GM23338 (cell line): ENCODE measurements at regions not wholly inside any gene's neighbourhood (a gene's known extent, or its start where the extent isn't known, plus 50 kb on each side); places are given as distances from the start of the nearest gene placed in this dataset.

ENCODE experiments used
- ATAC-seq: fragments of 200-7000 bp; cut with Tn5 transposase; 3 replicates; pipeline ENCODE4 v1.9.1; 2020
- DNase-seq: peaks from one replicate; pipeline ENCODE4 v3.0.0-alpha.2; 2015; ENCODE audit warnings: low spot score
- H2AFZ ChIP-seq: fragments of 200-600 bp; sonication (generic); 2 replicates; pipeline ENCODE4 v1.8.0; 2016; ENCODE audit warnings: antibody characterized with exemption, mild to moderate bottlenecking, moderate library complexity
- H3F3A ChIP-seq: fragments of 200-600 bp; sonication (generic); replicated peaks from 2 replicates; pipeline ENCODE4 v1.8.0; 2017; ENCODE audit warnings: antibody characterized with exemption, mixed run types, low read depth
- H3K27ac ChIP-seq: fragments of 200-600 bp; sonication (generic); 2 replicates; pipeline ENCODE4 v1.6.1; 2016; ENCODE audit warnings: low read depth
- H3K27me3 ChIP-seq: fragments of 200-600 bp; sonication (generic); 2 replicates; pipeline ENCODE4 v1.8.0; 2016; ENCODE audit warnings: mild to moderate bottlenecking, mixed run types, moderate library complexity; ENCODE audit not compliant: insufficient read depth
- H3K36me3 ChIP-seq: fragments of 200-600 bp; sonication (generic); 2 replicates; pipeline ENCODE4 v1.8.0; 2016; ENCODE audit warnings: mild to moderate bottlenecking; ENCODE audit not compliant: insufficient read depth
- H3K4me1 ChIP-seq: fragments of 200-600 bp; sonication (generic); 2 replicates; pipeline ENCODE4 v1.8.0; 2016; ENCODE audit warnings: mild to moderate bottlenecking, moderate library complexity; ENCODE audit not compliant: insufficient read depth
- H3K4me2 ChIP-seq: fragments of 200-600 bp; sonication (generic); 2 replicates; pipeline ENCODE4 v1.7.1; 2017; ENCODE audit warnings: mixed run types
- H3K4me3 ChIP-seq: fragments of 200-600 bp; sonication (generic); 2 replicates; pipeline ENCODE4 v1.6.1; 2016; ENCODE audit warnings: mixed run types
- H3K79me2 ChIP-seq: fragments of 200-600 bp; sonication (generic); replicated peaks from 2 replicates; pipeline ENCODE4 v1.8.0; 2017; ENCODE audit warnings: mild to moderate bottlenecking; ENCODE audit not compliant: insufficient read depth
- H3K9me2 ChIP-seq: fragments of 200-600 bp; sonication (generic); 2 replicates; pipeline ENCODE4 v1.8.0; 2017; ENCODE audit not compliant: insufficient read depth
- H4K20me1 ChIP-seq: fragments of 200-600 bp; sonication (generic); replicated peaks from 2 replicates; pipeline ENCODE4 v1.8.0; 2017; ENCODE audit warnings: mild to moderate bottlenecking; ENCODE audit not compliant: insufficient read depth
- H3K27ac Mint-ChIP-seq: 2 replicates; pipeline ENCODE4 v1.8.0; 2020; ENCODE audit warnings: inconsistent platforms, mild to moderate bottlenecking, moderate library complexity, mixed read lengths
- H3K27me3 Mint-ChIP-seq: 3 replicates; pipeline ENCODE4 v1.8.0; 2022; ENCODE audit warnings: low read depth, mild to moderate bottlenecking, moderate library complexity, mixed read lengths, inconsistent platforms; ENCODE audit not compliant: insufficient read depth, poor library complexity
- H3K36me3 Mint-ChIP-seq: 3 replicates; pipeline ENCODE4 v1.8.0; 2021; ENCODE audit warnings: low read depth, mild to moderate bottlenecking, inconsistent platforms, moderate library complexity, mixed read lengths
- H3K4me1 Mint-ChIP-seq: 3 replicates; pipeline ENCODE4 v1.8.0; 2020; ENCODE audit warnings: mild to moderate bottlenecking, inconsistent platforms, mixed read lengths
- H3K4me3 Mint-ChIP-seq: 3 replicates; pipeline ENCODE4 v1.8.0; 2021; ENCODE audit warnings: moderate library complexity, mild to moderate bottlenecking, inconsistent platforms, mixed read lengths
- H3K9me3 Mint-ChIP-seq: 3 replicates; pipeline ENCODE4 v1.8.0; 2020; ENCODE audit warnings: moderate library complexity, mild to moderate bottlenecking, inconsistent platforms, mixed read lengths
- CREB1 ChIP-seq: fragments of 250-450 bp; sonication (Bioruptor Pico); IDR thresholded peaks from 2 replicates; pipeline ENCODE4 v1.5.0; 2020; ENCODE audit warnings: low read depth, mild to moderate bottlenecking, moderate library complexity
- EZH2 ChIP-seq: fragments of 200-600 bp; sonication (generic); IDR thresholded peaks from one replicate; pipeline ENCODE4 v1.8.0; 2017; ENCODE audit warnings: antibody characterized with exemption, mild to moderate bottlenecking, low read depth; ENCODE audit not compliant: unreplicated experiment
- JUNB ChIP-seq: IDR thresholded peaks from one replicate; pipeline ENCODE4 v1.6.1; 2016; ENCODE audit warnings: antibody characterized with exemption; ENCODE audit not compliant: unreplicated experiment
- NANOG ChIP-seq: IDR thresholded peaks from 2 replicates; pipeline ENCODE4 v1.6.1; 2016; ENCODE audit warnings: antibody characterized with exemption, borderline replicate concordance
- ZNF331 ChIP-seq: fragments of 250-450 bp; sonication (Bioruptor Pico); IDR thresholded peaks from 2 replicates; pipeline ENCODE4 v1.5.0; 2020; ENCODE audit warnings: low read depth, mild to moderate bottlenecking, moderate library complexity
- TF ChIP-seq, protein P1 (sequence below): fragments of 250-450 bp; sonication (Bioruptor Pico); IDR thresholded peaks from 2 replicates; pipeline ENCODE4 v1.5.0; 2020; ENCODE audit warnings: mild to moderate bottlenecking, moderate library complexity
- TF ChIP-seq, protein P2 (sequence below): IDR thresholded peaks from 2 replicates; pipeline ENCODE4 v1.6.1; 2016; ENCODE audit warnings: antibody characterized with exemption

DNA sequence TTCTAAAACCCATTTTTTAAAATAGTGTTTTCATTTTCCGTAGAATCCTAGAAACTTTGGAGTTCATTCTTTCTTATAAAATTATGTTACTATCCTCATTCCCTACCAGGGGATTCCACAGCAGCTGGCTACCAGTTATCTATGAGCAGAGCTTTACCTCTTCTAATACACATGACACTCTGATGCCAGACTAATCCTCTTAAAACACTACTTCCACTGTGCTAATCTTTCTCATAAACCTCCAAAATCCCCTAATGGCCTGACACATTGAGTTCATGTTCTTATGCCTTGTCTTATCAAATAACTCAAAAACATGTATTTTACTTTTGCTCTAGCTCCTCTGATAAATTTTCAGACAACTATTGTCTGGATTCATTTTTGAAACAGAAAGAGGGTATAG lies 633.6 kb upstream of the FTMT start:
- Mint-ChIP-seq H3K9me3 (peaks cover 5% of the 10 kb centered on the region; the same call in 1 of the 3 replicates), H3K4me1 (no peaks in the 10 kb centered on the region), H3K27me3 (no peaks in the 10 kb centered on the region), H3K27ac (no peak overlapping the region), H3K36me3 (no peaks in the 10 kb centered on the region; the same call in 2 of the 3 replicates), H3K4me3 (no peak overlapping the region)
- no peak overlapping the region for H2AFZ ChIP-seq
- no peaks in the 10 kb centered on the region for H3K4me1 ChIP-seq
- TF ChIP-seq, protein P1, sequence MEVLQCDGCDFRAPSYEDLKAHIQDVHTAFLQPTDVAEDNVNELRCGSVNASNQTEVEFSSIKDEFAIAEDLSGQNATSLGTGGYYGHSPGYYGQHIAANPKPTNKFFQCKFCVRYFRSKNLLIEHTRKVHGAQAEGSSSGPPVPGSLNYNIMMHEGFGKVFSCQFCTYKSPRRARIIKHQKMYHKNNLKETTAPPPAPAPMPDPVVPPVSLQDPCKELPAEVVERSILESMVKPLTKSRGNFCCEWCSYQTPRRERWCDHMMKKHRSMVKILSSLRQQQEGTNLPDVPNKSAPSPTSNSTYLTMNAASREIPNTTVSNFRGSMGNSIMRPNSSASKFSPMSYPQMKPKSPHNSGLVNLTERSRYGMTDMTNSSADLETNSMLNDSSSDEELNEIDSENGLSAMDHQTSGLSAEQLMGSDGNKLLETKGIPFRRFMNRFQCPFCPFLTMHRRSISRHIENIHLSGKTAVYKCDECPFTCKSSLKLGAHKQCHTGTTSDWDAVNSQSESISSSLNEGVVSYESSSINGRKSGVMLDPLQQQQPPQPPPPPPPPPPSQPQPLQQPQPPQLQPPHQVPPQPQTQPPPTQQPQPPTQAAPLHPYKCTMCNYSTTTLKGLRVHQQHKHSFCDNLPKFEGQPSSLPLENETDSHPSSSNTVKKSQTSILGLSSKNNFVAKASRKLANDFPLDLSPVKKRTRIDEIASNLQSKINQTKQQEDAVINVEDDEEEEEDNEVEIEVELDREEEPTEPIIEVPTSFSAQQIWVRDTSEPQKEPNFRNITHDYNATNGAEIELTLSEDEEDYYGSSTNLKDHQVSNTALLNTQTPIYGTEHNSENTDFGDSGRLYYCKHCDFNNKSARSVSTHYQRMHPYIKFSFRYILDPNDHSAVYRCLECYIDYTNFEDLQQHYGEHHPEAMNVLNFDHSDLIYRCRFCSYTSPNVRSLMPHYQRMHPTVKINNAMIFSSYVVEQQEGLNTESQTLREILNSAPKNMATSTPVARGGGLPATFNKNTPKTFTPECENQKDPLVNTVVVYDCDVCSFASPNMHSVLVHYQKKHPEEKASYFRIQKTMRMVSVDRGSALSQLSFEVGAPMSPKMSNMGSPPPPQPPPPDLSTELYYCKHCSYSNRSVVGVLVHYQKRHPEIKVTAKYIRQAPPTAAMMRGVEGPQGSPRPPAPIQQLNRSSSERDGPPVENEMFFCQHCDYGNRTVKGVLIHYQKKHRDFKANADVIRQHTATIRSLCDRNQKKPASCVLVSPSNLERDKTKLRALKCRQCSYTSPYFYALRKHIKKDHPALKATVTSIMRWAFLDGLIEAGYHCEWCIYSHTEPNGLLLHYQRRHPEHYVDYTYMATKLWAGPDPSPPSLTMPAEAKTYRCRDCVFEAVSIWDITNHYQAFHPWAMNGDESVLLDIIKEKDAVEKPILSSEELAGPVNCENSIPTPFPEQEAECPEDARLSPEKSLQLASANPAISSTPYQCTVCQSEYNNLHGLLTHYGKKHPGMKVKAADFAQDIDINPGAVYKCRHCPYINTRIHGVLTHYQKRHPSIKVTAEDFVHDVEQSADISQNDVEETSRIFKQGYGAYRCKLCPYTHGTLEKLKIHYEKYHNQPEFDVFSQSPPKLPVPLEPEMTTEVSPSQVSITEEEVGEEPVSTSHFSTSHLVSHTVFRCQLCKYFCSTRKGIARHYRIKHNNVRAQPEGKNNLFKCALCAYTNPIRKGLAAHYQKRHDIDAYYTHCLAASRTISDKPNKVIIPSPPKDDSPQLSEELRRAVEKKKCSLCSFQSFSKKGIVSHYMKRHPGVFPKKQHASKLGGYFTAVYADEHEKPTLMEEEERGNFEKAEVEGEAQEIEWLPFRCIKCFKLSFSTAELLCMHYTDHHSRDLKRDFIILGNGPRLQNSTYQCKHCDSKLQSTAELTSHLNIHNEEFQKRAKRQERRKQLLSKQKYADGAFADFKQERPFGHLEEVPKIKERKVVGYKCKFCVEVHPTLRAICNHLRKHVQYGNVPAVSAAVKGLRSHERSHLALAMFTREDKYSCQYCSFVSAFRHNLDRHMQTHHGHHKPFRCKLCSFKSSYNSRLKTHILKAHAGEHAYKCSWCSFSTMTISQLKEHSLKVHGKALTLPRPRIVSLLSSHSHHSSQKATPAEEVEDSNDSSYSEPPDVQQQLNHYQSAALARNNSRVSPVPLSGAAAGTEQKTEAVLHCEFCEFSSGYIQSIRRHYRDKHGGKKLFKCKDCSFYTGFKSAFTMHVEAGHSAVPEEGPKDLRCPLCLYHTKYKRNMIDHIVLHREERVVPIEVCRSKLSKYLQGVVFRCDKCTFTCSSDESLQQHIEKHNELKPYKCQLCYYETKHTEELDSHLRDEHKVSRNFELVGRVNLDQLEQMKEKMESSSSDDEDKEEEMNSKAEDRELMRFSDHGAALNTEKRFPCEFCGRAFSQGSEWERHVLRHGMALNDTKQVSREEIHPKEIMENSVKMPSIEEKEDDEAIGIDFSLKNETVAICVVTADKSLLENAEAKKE (CRISPR knock-in tag), result no peak
- TF ChIP-seq ZNF331 (CRISPR knock-in tag) (no peak), NANOG (no peak), JUNB (no peak), EZH2 (no peak), CREB1 (CRISPR knock-in tag) (no peak)
- TF ChIP-seq, protein P2, sequence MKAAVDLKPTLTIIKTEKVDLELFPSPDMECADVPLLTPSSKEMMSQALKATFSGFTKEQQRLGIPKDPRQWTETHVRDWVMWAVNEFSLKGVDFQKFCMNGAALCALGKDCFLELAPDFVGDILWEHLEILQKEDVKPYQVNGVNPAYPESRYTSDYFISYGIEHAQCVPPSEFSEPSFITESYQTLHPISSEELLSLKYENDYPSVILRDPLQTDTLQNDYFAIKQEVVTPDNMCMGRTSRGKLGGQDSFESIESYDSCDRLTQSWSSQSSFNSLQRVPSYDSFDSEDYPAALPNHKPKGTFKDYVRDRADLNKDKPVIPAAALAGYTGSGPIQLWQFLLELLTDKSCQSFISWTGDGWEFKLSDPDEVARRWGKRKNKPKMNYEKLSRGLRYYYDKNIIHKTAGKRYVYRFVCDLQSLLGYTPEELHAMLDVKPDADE, result no peak
- no peaks in the 10 kb centered on the region for H3K27me3 ChIP-seq
- H3K27ac ChIP-seq, result no peak overlapping the region
- no peaks in the 10 kb centered on the region; the same call in 1 of the 2 replicates for H3K9me2 ChIP-seq
- no peaks in the 10 kb centered on the region for H3K36me3 ChIP-seq
- H3F3A ChIP-seq, result no peaks in the 10 kb centered on the region
- ATAC-seq (no peak), DNase-seq (no peak)
- H3K79me2 ChIP-seq, result no peaks in the 10 kb centered on the region
- no peaks in the 10 kb centered on the region for H4K20me1 ChIP-seq
- no peak overlapping the region for H3K4me2 ChIP-seq
- no peak overlapping the region for H3K4me3 ChIP-seq
